ENCODE measurements at regions not wholly inside any gene's neighbourhood (a gene's known extent, or its start where the extent isn't known, plus 50 kb on each side); places are given as distances from the start of the nearest gene placed in this dataset.

DNA sequence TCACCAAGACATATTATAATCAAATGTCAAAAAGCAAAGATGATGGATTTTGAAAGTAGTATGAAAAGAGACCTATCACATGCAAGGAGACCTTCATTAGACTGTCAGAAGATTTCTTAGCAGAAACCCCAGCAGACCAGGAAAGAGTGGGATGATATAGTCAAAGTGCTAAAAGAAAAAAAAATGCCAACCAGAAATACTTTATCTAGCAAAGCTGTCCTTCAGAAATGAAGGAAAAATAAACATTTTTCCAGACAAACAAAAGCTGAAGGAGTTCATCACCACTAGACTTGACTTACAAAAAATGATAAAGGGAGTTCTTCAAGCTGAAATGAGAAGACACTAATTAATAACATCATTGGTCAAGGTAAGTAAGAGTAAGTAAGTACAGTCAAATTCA lies 251.2 kb upstream of the SASH1 start:
- TF ChIP-seq EZH2 (IDR thresholded peaks at IDR 0.05; ENCODE audit: borderline replicate concordance, low read length) = no peak
- TF ChIP-seq, protein P1, sequence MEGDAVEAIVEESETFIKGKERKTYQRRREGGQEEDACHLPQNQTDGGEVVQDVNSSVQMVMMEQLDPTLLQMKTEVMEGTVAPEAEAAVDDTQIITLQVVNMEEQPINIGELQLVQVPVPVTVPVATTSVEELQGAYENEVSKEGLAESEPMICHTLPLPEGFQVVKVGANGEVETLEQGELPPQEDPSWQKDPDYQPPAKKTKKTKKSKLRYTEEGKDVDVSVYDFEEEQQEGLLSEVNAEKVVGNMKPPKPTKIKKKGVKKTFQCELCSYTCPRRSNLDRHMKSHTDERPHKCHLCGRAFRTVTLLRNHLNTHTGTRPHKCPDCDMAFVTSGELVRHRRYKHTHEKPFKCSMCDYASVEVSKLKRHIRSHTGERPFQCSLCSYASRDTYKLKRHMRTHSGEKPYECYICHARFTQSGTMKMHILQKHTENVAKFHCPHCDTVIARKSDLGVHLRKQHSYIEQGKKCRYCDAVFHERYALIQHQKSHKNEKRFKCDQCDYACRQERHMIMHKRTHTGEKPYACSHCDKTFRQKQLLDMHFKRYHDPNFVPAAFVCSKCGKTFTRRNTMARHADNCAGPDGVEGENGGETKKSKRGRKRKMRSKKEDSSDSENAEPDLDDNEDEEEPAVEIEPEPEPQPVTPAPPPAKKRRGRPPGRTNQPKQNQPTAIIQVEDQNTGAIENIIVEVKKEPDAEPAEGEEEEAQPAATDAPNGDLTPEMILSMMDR (IDR thresholded peaks at IDR 0.05; ENCODE audit: low read length) = no peak

All from OCI-LY1 (cell line).